ENCODE measurements at regions not wholly inside any gene's neighbourhood (a gene's known extent, or its start where the extent isn't known, plus 50 kb on each side); places are given as distances from the start of the nearest gene placed in this dataset.

- TF ChIP-seq CTCF (IDR thresholded peaks at IDR 0.05), result no peak
- DNase-seq (ENCODE audit: low spot score), result no peak
- Histone ChIP-seq H3K4me3 (no peak overlapping the region), H3K27ac (no peak overlapping the region)
Observed at GRCh38 chr2:82001614-82002013, 1697.1 kb upstream of the LRRTM1 start.

GRCh38 chr2:82000606-82001005 lies 1696.1 kb upstream of the LRRTM1 start:
- no peak overlapping the region for H3K4me3 ChIP-seq
- TF ChIP-seq CTCF (IDR thresholded peaks at IDR 0.05), result no peak
- DNase-seq (ENCODE audit: low spot score), result no peak
- no peak overlapping the region for H3K27ac ChIP-seq

- Histone ChIP-seq H3K27ac (no peak overlapping the region), H3K4me3 (no peak overlapping the region)
- DNase-seq (ENCODE audit: low spot score), result no peak
- TF ChIP-seq CTCF (IDR thresholded peaks at IDR 0.05), result no peak
Observed at GRCh38 chr2:81996332-81996731, 1691.8 kb upstream of the LRRTM1 start.

GRCh38 chr2:81991282-81991681 lies 1686.7 kb upstream of the LRRTM1 start:
- no peak for TF ChIP-seq CTCF (IDR thresholded peaks at IDR 0.05)
- Histone ChIP-seq H3K4me3 (no peak overlapping the region), H3K27ac (no peak overlapping the region)
- DNase-seq (ENCODE audit: low spot score), result no peak

- no peak for TF ChIP-seq CTCF (IDR thresholded peaks at IDR 0.05)
- no peak for DNase-seq (ENCODE audit: low spot score)
- Histone ChIP-seq H3K4me3 (no peak overlapping the region), H3K27ac (no peak overlapping the region)
Observed at GRCh38 chr2:81987370-81987769, 1682.8 kb upstream of the LRRTM1 start.

GRCh38 chr2:81984969-81985637 lies 1680.6 kb upstream of the LRRTM1 start:
- no peak for DNase-seq (ENCODE audit: low spot score)
- no peak overlapping the region for H3K27ac ChIP-seq
- TF ChIP-seq CTCF (IDR thresholded peaks at IDR 0.05), result no peak
- H3K4me3 ChIP-seq, result no peak overlapping the region

GRCh38 chr2:81981585-81981984 lies 1677.0 kb upstream of the LRRTM1 start:
- TF ChIP-seq CTCF (IDR thresholded peaks at IDR 0.05), result no peak
- no peak for DNase-seq (ENCODE audit: low spot score)
- Histone ChIP-seq H3K4me3 (no peak overlapping the region), H3K27ac (no peak overlapping the region)

Data from coronary artery (tissue), 2 donors.